ENCODE measurements at regions not wholly inside any gene's neighbourhood (a gene's known extent, or its start where the extent isn't known, plus 50 kb on each side); places are given as distances from the start of the nearest gene placed in this dataset.

DNA sequence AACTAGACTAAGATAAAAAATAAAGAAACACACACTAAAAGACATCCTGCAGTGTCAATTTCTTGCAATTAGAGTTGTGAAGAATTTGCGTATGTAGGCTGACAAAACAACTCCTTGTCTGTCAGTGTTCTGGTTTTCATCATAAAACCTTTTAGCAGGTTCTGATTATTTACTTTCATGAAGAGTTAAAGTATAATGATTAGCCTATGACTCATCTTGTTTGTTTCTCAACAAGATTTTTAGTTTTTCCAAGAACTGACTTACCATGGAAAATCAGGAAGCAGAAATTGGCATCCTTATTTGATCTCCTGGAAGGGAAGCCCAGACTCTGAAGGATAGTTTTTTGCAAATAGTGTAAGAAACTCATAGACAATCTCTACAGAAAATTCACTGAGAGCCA, 848.7 kb upstream of the PCDH9 start:
- TF ChIP-seq, protein P1, sequence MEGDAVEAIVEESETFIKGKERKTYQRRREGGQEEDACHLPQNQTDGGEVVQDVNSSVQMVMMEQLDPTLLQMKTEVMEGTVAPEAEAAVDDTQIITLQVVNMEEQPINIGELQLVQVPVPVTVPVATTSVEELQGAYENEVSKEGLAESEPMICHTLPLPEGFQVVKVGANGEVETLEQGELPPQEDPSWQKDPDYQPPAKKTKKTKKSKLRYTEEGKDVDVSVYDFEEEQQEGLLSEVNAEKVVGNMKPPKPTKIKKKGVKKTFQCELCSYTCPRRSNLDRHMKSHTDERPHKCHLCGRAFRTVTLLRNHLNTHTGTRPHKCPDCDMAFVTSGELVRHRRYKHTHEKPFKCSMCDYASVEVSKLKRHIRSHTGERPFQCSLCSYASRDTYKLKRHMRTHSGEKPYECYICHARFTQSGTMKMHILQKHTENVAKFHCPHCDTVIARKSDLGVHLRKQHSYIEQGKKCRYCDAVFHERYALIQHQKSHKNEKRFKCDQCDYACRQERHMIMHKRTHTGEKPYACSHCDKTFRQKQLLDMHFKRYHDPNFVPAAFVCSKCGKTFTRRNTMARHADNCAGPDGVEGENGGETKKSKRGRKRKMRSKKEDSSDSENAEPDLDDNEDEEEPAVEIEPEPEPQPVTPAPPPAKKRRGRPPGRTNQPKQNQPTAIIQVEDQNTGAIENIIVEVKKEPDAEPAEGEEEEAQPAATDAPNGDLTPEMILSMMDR (IDR thresholded peaks at IDR 0.05; ENCODE audit: insufficient read depth, low read length, poor library complexity, severe bottlenecking) = no peak
- DNase-seq (ENCODE audit: extremely low read depth, insufficient read length) = no peak
- no peak overlapping the region for H3K4me3 ChIP-seq (replicated peaks; ENCODE audit: low read depth, low read length)
- H3K36me3 ChIP-seq (ENCODE audit: control insufficient read depth, insufficient read depth, low read length) = no peaks in the 10 kb centered on the region
- H3K27me3 ChIP-seq (replicated peaks; ENCODE audit: control insufficient read depth, insufficient read depth, low read length) = no peaks in the 10 kb centered on the region

DNA sequence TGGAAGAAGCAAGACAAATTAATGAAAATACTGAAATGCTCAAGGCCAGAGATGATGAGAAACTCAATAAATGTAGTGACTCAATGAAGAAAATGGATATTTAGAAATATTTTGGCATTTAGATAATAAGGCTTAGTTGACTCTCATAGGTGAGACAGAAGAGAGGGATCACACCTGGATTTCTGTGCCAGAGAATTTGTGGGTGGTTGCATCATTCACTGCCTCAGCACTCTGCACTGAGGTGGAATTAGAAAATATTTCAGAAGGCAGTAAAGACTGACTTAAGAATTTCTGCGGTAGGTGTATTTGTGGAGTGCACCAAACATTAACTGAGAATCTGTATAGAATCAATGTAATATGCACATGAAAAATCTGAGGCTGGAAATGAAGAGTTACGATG, 848.3 kb upstream of the PCDH9 start:
- H3K27me3 ChIP-seq (replicated peaks; ENCODE audit: control insufficient read depth, insufficient read depth, low read length) = no peaks in the 10 kb centered on the region
- TF ChIP-seq, protein P1 (IDR thresholded peaks at IDR 0.05; ENCODE audit: insufficient read depth, low read length, poor library complexity, severe bottlenecking) = no peak
- DNase-seq (ENCODE audit: extremely low read depth, insufficient read length) = no peak
- no peak overlapping the region for H3K4me3 ChIP-seq (replicated peaks; ENCODE audit: low read depth, low read length)
- no peaks in the 10 kb centered on the region for H3K36me3 ChIP-seq (ENCODE audit: control insufficient read depth, insufficient read depth, low read length)

DNA sequence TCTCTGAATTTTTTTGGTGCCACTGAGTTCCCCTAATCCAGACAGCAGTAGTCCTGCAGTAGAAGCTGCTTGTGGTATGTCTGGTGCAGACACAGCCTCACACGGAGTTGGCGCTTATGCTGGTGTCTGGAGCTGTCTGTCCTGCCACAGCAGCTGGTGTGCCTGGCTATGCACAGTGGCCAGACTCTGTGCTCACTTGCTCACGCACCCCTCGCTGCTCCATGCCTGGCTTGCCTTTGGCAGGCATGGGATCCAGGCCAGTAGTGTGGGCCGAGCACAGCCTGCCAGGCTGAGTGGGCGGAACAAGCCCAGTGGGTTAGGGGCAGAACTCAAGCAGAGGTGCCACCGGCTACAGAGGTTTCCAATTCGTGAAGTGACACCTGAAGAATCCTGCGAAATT, 845.9 kb upstream of the PCDH9 start:
- no peaks in the 10 kb centered on the region for H3K27me3 ChIP-seq (replicated peaks; ENCODE audit: control insufficient read depth, insufficient read depth, low read length)
- H3K36me3 ChIP-seq (ENCODE audit: control insufficient read depth, insufficient read depth, low read length) = no peaks in the 10 kb centered on the region
- H3K4me3 ChIP-seq (replicated peaks; ENCODE audit: low read depth, low read length) = no peak overlapping the region
- TF ChIP-seq, protein P1 (IDR thresholded peaks at IDR 0.05; ENCODE audit: insufficient read depth, low read length, poor library complexity, severe bottlenecking) = no peak
- no peak for DNase-seq (ENCODE audit: extremely low read depth, insufficient read length)

DNA sequence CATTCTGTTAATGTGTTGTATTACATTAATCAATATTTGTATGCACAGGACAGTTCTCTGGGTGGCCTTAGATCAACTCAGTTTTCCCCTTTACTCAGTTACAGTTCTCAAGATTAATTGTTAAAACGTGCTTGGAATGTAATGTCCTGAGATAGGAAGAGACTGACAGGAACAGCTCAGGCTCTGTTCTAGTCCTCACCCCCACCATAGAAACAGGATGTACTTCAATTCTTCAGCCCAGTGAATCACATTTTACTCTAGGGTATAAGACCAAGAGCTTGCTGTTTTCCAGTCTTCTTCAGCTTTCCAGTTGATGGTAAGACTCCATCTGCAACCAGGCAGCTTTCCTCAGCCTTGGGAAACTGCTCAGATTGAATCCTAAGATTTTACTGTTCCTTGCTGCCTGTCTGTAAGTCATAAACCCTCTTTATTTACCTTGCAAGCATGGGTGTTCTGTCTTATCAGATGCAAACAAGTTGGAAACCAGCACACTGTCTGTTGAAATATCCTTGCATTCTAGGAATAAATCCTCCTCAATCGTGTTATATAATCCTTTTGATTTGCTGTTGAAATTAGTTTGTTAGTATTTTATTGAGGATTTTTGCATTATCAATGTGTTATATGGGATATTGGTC, 836.9 kb upstream of the PCDH9 start:
- no peak overlapping the region for H3K4me3 ChIP-seq (replicated peaks; ENCODE audit: low read depth, low read length)
- H3K27me3 ChIP-seq (replicated peaks; ENCODE audit: control insufficient read depth, insufficient read depth, low read length) = no peaks in the 10 kb centered on the region
- no peak for DNase-seq (ENCODE audit: extremely low read depth, insufficient read length)
- no peaks in the 10 kb centered on the region for H3K36me3 ChIP-seq (ENCODE audit: control insufficient read depth, insufficient read depth, low read length)
- TF ChIP-seq, protein P1 (IDR thresholded peaks at IDR 0.05; ENCODE audit: insufficient read depth, low read length, poor library complexity, severe bottlenecking) = no peak

DNA sequence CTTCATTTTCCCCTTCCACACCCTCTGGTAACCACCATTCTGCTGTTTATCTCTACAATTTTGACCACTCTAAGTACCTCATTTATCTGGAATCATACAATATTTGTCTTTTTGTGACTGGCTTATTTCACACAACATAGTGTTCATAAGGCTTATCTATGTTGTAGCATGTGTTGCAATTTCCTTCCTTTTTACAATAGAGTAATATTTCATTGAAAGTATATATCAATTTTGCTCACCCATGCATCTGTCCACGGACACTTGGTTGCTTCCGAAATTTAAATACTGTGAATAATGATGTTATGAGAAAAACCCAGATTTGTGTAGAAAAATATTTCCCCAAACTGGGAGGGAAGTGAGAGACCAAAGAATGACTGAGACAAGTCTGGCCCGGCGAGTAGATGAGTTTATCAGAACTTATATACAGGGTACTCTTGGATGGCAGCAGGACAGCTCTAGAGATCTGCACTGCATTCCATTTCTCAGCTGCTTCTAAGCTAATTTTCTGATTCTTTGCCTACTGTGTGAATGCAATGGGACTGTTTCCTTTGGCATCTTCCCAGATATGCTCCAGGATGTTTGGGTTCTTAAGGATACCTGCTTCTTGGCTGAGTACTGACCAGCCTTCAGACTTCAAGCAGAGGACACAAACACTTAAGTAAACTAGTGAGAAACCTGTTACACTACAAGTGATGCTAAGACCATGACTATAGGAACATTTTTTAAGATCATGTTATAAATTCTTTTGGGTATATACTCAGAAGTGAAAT, 834.0 kb upstream of the PCDH9 start:
- Histone ChIP-seq H3K4me3 (replicated peaks; ENCODE audit: low read depth, low read length) (no peak overlapping the region), H3K27me3 (replicated peaks; ENCODE audit: control insufficient read depth, insufficient read depth, low read length) (no peaks in the 10 kb centered on the region), H3K36me3 (ENCODE audit: control insufficient read depth, insufficient read depth, low read length) (no peaks in the 10 kb centered on the region)
- TF ChIP-seq, protein P1 (IDR thresholded peaks at IDR 0.05; ENCODE audit: insufficient read depth, low read length, poor library complexity, severe bottlenecking) = no peak
- DNase-seq (ENCODE audit: extremely low read depth, insufficient read length) = no peak
